ENCODE measurements at regions not wholly inside any gene's neighbourhood (a gene's known extent, or its start where the extent isn't known, plus 50 kb on each side); places are given as distances from the start of the nearest gene placed in this dataset.
"Not testable (repeated sequence)": the region's sequence is repeated elsewhere in the genome, so short reads cannot be mapped to it uniquely, and the experiment has no call there.

GRCh38 chr11:69912911-69913451 is 93.8 kb upstream of the FGF3 start:
- no peaks in the 10 kb centered on the region for H3K36me3 ChIP-seq (ENCODE audit: control insufficient read depth in 1 of 2, insufficient read depth in 2 of 2, low read length in 1 of 2)
- H3K27me3 ChIP-seq (ENCODE audit: control insufficient read depth in 1 of 2, insufficient read depth in 2 of 2, low read length in 1 of 2): no peaks in the 10 kb centered on the region
- H3K27ac ChIP-seq (ENCODE audit: low read depth in 1 of 2, low read length in 2 of 2): no peak overlapping the region
- intact Hi-C loops (cut with DNase I): loop anchor here in 1 of 2 donors (10.0 kb wide), 1 partner anchor 192 kb away; no protein-coding TSS in a partner anchor
- H3K9me3 ChIP-seq (ENCODE audit: control insufficient read depth, low read length): no peaks in the 10 kb centered on the region
- H3K4me1 ChIP-seq (ENCODE audit: control insufficient read depth in 1 of 2, insufficient read depth in 2 of 2, low read length in 2 of 2): no peaks in the 10 kb centered on the region
- no peak for ATAC-seq (ENCODE audit: low FRiP score)
- peak; percentile 47 to 58 for DNase-seq
- no peak overlapping the region for H3K4me3 ChIP-seq (ENCODE audit: low read length in 2 of 2)
- WGBS, 2 donors: 60 to 62% methylated on average over 16 of the region's 16 CpGs

DNA sequence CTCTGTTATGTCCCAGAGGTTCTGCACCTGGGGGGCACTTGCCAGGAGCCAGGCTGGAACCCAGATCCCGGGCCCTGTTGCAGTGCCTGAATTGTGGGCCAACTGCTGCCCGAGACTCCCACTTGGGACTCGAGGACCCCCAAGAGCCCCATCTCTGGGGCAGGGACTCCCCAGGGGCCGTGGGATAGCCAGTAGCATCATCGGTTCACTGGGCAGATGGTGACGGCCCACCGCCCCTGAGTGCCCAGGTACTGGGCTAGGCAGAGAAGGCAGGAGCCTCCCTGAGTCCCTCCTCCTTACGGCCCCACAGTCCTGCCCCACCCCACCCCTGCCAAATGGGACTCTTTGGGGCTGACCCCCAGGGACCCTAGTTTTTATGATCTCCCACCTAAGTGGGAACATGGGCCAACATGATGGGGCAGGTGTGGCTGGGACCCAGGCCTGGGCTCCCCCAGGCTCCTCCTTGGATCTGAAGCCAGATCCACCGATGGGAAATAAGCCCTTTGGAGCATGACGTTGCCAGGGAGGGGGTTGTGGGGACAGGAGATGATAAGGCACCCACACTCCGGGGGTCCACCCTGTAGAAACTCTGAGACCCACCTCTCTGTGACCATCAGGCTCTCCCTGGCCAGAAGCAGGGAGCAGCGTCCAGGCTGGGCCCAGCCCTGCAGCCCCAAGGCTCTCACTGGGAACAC is 94.5 kb upstream of the FGF3 start:
- ATAC-seq (ENCODE audit: low FRiP score) (no peak), DNase-seq (peak; percentile 40 to 59)
- WGBS, 2 donors: 89% methylated on average over 11 to 12 of the region's 12 CpGs
- Histone ChIP-seq H3K36me3 (ENCODE audit: control insufficient read depth in 1 of 2, insufficient read depth in 2 of 2, low read length in 1 of 2) (no peaks in the 10 kb centered on the region), H3K27me3 (ENCODE audit: control insufficient read depth in 1 of 2, insufficient read depth in 2 of 2, low read length in 1 of 2) (no peaks in the 10 kb centered on the region), H3K9me3 (ENCODE audit: control insufficient read depth, low read length) (no peaks in the 10 kb centered on the region), H3K27ac (ENCODE audit: low read depth in 1 of 2, low read length in 2 of 2) (peak overlapping the region in 1 of 2 donors; percentile 82), H3K4me3 (ENCODE audit: low read length in 2 of 2) (no peak overlapping the region), H3K4me1 (ENCODE audit: control insufficient read depth in 1 of 2, insufficient read depth in 2 of 2, low read length in 2 of 2) (no peaks in the 10 kb centered on the region)
- intact Hi-C loops (cut with DNase I): loop anchor here in 1 of 2 donors (10.0 kb wide), 1 partner anchor 191 kb away; no protein-coding TSS in a partner anchor

GRCh38 chr11:69914286-69915150 is 95.3 kb upstream of the FGF3 start:
- intact Hi-C loops (cut with DNase I): loop anchor here (5.0 to 10.0 kb wide), 5 partner anchors 93 to 213 kb away; partner anchors contain the start of gene ANO1 (in 1 of the 2)
- no peaks in the 10 kb centered on the region for H3K4me1 ChIP-seq (ENCODE audit: control insufficient read depth in 1 of 2, insufficient read depth in 2 of 2, low read length in 2 of 2)
- no peak for ATAC-seq (ENCODE audit: low FRiP score)

GRCh38 chr11:69915151-69915500 is 95.9 kb upstream of the FGF3 start:
- ATAC-seq (ENCODE audit: low FRiP score) (no peak), DNase-seq (no peak)
- H3K4me1 ChIP-seq (ENCODE audit: control insufficient read depth in 1 of 2, insufficient read depth in 2 of 2, low read length in 2 of 2): no peaks in the 10 kb centered on the region
- H3K4me3 ChIP-seq (ENCODE audit: low read length in 2 of 2): no peak overlapping the region
- 3% methylated on average over 6 of the region's 6 CpGs for WGBS, 2 donors
- no peaks in the 10 kb centered on the region for H3K9me3 ChIP-seq (ENCODE audit: control insufficient read depth, low read length)
- no peaks in the 10 kb centered on the region for H3K36me3 ChIP-seq (ENCODE audit: control insufficient read depth in 1 of 2, insufficient read depth in 2 of 2, low read length in 1 of 2)
- H3K27ac ChIP-seq (ENCODE audit: low read depth in 1 of 2, low read length in 2 of 2): peak overlapping the region in 1 of 2 donors; percentile 82
- intact Hi-C loops (cut with DNase I): loop anchor here (5.0 to 10.0 kb wide), 5 partner anchors 92 to 212 kb away; partner anchors contain the start of gene ANO1 (in 1 of the 2)
- no peaks in the 10 kb centered on the region for H3K27me3 ChIP-seq (ENCODE audit: control insufficient read depth in 1 of 2, insufficient read depth in 2 of 2, low read length in 1 of 2)

More at GRCh38 chr11:69914286-69915150, 95.3 kb upstream of the FGF3 start:
- H3K9me3 ChIP-seq (ENCODE audit: control insufficient read depth, low read length): no peaks in the 10 kb centered on the region
- H3K27ac ChIP-seq (ENCODE audit: low read depth in 1 of 2, low read length in 2 of 2): peak overlapping the region; percentile 2 to 82
- 75 to 80% methylated on average over 16 to 18 of the region's 18 CpGs for WGBS, 2 donors
- H3K27me3 ChIP-seq (ENCODE audit: control insufficient read depth in 1 of 2, insufficient read depth in 2 of 2, low read length in 1 of 2): no peaks in the 10 kb centered on the region
- H3K4me3 ChIP-seq (ENCODE audit: low read length in 2 of 2): no peak overlapping the region
- peak; percentile 49 to 69 for DNase-seq
- H3K36me3 ChIP-seq (ENCODE audit: control insufficient read depth in 1 of 2, insufficient read depth in 2 of 2, low read length in 1 of 2): no peaks in the 10 kb centered on the region

GRCh38 chr11:69915501-69916250 is 96.5 kb upstream of the FGF3 start:
- WGBS, 2 donors: 1 to 2% methylated on average over 18 of the region's 18 CpGs
- intact Hi-C loops (cut with DNase I): loop anchor here (2.0 to 10.0 kb wide), 6 partner anchors 65 to 212 kb away; partner anchors contain the start of gene ANO1 (in 1 of the 2)
- no peaks in the 10 kb centered on the region for H3K27me3 ChIP-seq (ENCODE audit: control insufficient read depth in 1 of 2, insufficient read depth in 2 of 2, low read length in 1 of 2)

DNA sequence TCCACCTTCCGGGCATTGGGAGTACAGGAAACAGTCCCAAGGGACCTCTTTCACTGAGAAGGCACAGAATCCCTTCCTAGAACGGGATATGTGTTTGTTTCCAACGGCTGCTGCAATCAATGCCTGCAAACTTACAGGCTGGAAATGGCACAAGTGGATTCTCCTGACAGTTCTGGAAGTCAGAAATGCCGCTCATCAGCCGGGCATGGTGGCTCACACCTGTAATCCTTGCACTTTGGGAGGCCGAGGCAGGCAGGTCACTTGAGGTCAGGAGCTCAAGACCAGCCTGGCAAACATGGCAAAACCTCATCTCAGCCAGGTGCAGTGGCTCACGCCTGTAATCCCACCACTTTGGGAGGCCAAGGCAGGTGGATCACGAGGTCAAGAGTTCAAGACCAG is 97.0 kb upstream of the FGF3 start:
- not testable (repeated sequence) for H3K27me3 ChIP-seq (ENCODE audit: control insufficient read depth in 1 of 2, insufficient read depth in 2 of 2, low read length in 1 of 2); H3K9me3 ChIP-seq (ENCODE audit: control insufficient read depth, low read length); H3K4me1 ChIP-seq (ENCODE audit: control insufficient read depth in 1 of 2, insufficient read depth in 2 of 2, low read length in 2 of 2); H3K4me3 ChIP-seq (ENCODE audit: low read length in 2 of 2); H3K36me3 ChIP-seq (ENCODE audit: control insufficient read depth in 1 of 2, insufficient read depth in 2 of 2, low read length in 1 of 2); ATAC-seq (ENCODE audit: low FRiP score)
- peak; percentile 35 to 68 for DNase-seq
- intact Hi-C loops (cut with DNase I): loop anchor here (2.0 to 10.0 kb wide), 6 partner anchors 65 to 211 kb away; partner anchors contain the start of gene ANO1 (in 1 of the 2)
- 8 to 23% methylated on average over 8 of the region's 8 CpGs for WGBS, 2 donors
- peak overlapping the region; percentile 98 to 100 for H3K27ac ChIP-seq (ENCODE audit: low read depth in 1 of 2, low read length in 2 of 2)

More at GRCh38 chr11:69915501-69916250, 96.5 kb upstream of the FGF3 start:
- ATAC-seq (ENCODE audit: low FRiP score) (peak; percentile 78), DNase-seq (peak; percentile 94 to 97)
- H3K27ac ChIP-seq (ENCODE audit: low read depth in 1 of 2, low read length in 2 of 2): peak overlapping the region; percentile 98 to 100
- no peaks in the 10 kb centered on the region for H3K9me3 ChIP-seq (ENCODE audit: control insufficient read depth, low read length)
- H3K36me3 ChIP-seq (ENCODE audit: control insufficient read depth in 1 of 2, insufficient read depth in 2 of 2, low read length in 1 of 2): no peaks in the 10 kb centered on the region
- no peaks in the 10 kb centered on the region for H3K4me1 ChIP-seq (ENCODE audit: control insufficient read depth in 1 of 2, insufficient read depth in 2 of 2, low read length in 2 of 2)
- H3K4me3 ChIP-seq (ENCODE audit: low read length in 2 of 2): no peak overlapping the region

DNA sequence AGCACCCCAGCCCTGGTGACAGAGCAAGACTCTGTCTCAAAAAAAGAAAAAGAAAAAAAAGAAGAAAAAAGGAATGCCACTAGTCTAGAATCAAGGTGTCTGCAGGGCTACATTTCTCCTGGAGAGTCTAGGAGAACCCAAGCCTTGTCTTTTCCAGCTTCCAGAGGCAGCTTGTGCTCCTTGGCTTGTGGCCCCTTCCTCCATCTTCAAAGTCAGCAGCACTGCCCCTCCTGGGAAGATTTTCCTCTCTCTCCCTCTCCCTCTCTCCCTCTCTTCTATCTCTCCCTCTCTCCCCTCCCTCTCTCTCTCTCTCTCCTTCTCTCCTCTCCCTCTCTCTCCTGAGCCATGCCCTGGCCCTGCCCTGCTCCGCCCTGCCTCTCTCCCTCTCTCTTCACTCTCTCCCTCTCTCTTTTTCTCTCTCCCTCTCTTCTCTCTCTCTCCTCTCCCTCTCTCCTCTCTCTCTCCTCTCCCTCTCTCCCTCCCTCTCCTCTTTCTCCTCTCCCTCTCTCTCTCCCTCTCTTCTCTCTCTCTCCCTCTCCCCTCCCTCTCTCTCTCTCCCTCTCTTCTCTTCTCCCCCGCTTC is 97.7 kb upstream of the FGF3 start:
- no peaks in the 10 kb centered on the region for H3K27me3 ChIP-seq (ENCODE audit: control insufficient read depth in 1 of 2, insufficient read depth in 2 of 2, low read length in 1 of 2)
- intact Hi-C loops (cut with DNase I): loop anchor here (2.0 to 10.0 kb wide), 6 partner anchors 64 to 210 kb away; partner anchors contain the start of gene ANO1 (in 1 of the 2)
- 44 to 60% methylated on average over 1 to 2 of the region's 2 CpGs for WGBS, 2 donors
- no peaks in the 10 kb centered on the region for H3K9me3 ChIP-seq (ENCODE audit: control insufficient read depth, low read length)
- peak in 1 of 2 donors; percentile 14 for DNase-seq
- no peak overlapping the region for H3K4me3 ChIP-seq (ENCODE audit: low read length in 2 of 2)
- ATAC-seq (ENCODE audit: low FRiP score): no peak
- H3K27ac ChIP-seq (ENCODE audit: low read depth in 1 of 2, low read length in 2 of 2): peak overlapping the region; percentile 71 to 80
- no peaks in the 10 kb centered on the region for H3K36me3 ChIP-seq (ENCODE audit: control insufficient read depth in 1 of 2, insufficient read depth in 2 of 2, low read length in 1 of 2)
- no peaks in the 10 kb centered on the region for H3K4me1 ChIP-seq (ENCODE audit: control insufficient read depth in 1 of 2, insufficient read depth in 2 of 2, low read length in 2 of 2)

All from aorta (tissue), 5 donors.